ENCODE measurements at regions not wholly inside any gene's neighbourhood (a gene's known extent, or its start where the extent isn't known, plus 50 kb on each side); places are given as distances from the start of the nearest gene placed in this dataset.

DNA sequence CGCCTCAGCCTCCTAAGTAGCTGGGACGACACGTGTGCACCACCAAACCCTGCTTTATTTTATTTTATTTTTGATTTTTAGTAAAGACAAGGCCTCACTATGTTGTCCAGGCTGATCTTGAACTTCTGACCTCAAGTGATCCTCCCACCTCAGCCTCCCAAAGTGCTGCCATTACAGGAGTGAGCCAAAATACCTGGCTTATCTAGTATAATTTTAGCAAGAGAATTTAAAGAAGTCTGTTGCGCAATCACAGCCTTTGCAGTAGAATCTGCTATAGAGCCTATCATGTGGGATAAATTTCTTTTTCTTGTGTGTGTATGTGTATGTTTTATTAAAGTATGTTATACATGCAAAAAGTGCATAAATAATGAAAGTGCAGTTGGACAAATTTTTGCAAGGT, 92.1 kb upstream of the ANKEF1 start:
- in situ Hi-C loops (cut with MboI; ENCODE audit: low sequenced_read_pairs, unreplicated experiment) = no loop called here
- TF ChIP-seq, protein P1, sequence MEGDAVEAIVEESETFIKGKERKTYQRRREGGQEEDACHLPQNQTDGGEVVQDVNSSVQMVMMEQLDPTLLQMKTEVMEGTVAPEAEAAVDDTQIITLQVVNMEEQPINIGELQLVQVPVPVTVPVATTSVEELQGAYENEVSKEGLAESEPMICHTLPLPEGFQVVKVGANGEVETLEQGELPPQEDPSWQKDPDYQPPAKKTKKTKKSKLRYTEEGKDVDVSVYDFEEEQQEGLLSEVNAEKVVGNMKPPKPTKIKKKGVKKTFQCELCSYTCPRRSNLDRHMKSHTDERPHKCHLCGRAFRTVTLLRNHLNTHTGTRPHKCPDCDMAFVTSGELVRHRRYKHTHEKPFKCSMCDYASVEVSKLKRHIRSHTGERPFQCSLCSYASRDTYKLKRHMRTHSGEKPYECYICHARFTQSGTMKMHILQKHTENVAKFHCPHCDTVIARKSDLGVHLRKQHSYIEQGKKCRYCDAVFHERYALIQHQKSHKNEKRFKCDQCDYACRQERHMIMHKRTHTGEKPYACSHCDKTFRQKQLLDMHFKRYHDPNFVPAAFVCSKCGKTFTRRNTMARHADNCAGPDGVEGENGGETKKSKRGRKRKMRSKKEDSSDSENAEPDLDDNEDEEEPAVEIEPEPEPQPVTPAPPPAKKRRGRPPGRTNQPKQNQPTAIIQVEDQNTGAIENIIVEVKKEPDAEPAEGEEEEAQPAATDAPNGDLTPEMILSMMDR (IDR thresholded peaks at IDR 0.05; ENCODE audit: borderline replicate concordance, control extremely low read depth, extremely low read depth, insufficient read depth, missing control alignments) = no peak
- no peak for DNase-seq (ENCODE audit: low spot score)

DNA sequence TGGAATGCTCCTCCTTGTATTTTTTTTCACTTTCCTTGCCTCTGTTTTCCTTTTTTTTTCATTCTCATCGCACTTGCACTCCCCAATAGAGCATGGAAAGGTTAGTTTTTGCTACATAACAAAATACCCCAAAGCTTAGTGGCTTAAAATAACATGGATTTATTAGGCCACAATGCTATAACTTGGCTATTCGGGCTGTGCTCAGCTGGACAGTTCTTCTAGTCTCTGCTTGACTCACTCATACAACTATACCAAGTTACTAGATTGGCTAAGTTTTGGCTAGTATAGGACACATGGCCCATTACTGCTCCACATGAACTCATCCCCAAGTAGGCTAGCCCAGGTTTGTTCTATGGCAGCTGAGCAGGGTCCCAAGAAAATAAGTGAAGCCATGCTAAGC, 94.5 kb upstream of the ANKEF1 start:
- TF ChIP-seq, protein P1 (IDR thresholded peaks at IDR 0.05; ENCODE audit: borderline replicate concordance, control extremely low read depth, extremely low read depth, insufficient read depth, missing control alignments) = no peak
- in situ Hi-C loops (cut with MboI; ENCODE audit: low sequenced_read_pairs, unreplicated experiment) = no loop called here
- no peak for DNase-seq (ENCODE audit: low spot score)

DNA sequence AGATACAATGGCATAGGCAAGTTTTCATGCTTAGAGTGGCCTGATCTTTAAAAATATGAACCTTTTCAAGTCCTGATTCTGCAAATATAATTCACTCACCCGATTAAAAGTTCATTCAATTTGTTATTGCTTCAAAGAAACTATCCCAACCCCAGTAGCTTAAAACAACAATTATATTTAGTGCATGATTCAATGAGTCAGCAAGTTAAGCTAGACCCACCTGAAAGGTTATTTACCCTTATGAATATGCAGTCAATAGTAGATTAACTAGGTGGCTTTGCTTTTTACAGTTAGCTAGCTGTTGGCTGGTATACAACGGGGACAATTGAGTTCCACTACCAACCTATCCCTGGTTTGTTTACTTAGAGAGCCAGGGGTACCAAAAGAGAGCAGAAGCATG, 95.6 kb upstream of the ANKEF1 start:
- in situ Hi-C loops (cut with MboI; ENCODE audit: low sequenced_read_pairs, unreplicated experiment) = no loop called here
- TF ChIP-seq, protein P1 (IDR thresholded peaks at IDR 0.05; ENCODE audit: borderline replicate concordance, control extremely low read depth, extremely low read depth, insufficient read depth, missing control alignments) = no peak
- no peak for DNase-seq (ENCODE audit: low spot score)

DNA sequence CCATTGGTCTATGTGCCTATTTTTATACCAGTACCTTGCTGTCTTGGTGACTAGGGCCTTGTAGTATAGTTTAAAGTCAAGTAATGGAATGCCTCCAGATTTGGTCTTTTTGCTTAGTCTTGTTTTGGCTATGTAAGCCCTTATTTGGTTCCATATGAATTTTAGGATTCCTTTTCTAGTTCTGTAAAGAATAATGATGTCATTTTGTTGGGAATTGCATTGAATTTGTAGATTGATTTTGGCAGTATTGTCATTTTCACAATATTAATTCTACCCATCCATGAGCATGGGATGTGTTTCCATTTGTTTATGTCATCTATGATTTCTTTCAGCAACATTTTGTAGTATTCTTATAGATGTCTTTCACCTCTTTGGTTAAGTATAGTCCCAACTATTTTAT, 96.4 kb upstream of the PAK5 start:
- no peak for DNase-seq (ENCODE audit: low spot score)
- TF ChIP-seq, protein P1 (IDR thresholded peaks at IDR 0.05; ENCODE audit: borderline replicate concordance, control extremely low read depth, extremely low read depth, insufficient read depth, missing control alignments) = no peak
- in situ Hi-C loops (cut with MboI; ENCODE audit: low sequenced_read_pairs, unreplicated experiment) = no loop called here

DNA sequence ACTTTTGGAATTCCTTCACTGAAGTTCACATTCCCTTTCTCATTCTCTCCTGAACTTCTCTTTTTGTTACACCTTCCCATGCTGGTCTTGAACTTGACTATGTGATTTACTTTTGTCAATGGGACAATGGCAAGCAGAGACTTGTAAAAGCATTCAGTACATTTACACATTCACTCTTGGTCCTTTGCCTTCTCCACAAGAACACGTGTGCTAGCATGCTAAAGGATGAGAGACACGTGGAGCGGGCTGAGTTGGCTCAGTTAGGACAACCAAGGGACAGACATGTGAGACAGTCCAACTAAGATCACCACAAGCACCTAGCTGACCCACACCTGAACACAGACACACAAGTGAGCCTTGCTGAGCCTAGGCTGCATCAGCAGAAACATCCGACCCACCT, 91.3 kb upstream of the PAK5 start:
- TF ChIP-seq, protein P1 (IDR thresholded peaks at IDR 0.05; ENCODE audit: borderline replicate concordance, control extremely low read depth, extremely low read depth, insufficient read depth, missing control alignments) = no peak
- in situ Hi-C loops (cut with MboI; ENCODE audit: low sequenced_read_pairs, unreplicated experiment) = no loop called here
- no peak for DNase-seq (ENCODE audit: low spot score)

DNA sequence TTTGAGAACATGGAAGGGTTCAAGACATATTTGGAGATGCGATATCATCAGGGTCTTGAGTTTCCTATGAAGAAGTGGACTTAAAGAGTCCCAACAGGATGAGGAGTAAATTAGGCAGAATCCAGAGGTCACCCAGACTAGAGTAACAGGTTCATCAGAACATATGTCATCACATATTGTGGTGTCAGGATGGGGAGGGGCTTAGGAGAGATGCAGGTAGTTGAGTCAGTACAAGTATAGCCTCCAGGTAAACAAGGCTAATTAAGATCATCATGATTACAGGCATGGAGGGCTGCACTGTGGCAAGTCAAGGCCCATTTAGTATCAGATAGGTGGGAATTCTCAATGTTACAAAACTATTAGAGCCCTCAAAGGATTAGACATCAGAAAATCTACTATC, 90.1 kb upstream of the PAK5 start:
- TF ChIP-seq, protein P1 (IDR thresholded peaks at IDR 0.05; ENCODE audit: borderline replicate concordance, control extremely low read depth, extremely low read depth, insufficient read depth, missing control alignments) = no peak
- in situ Hi-C loops (cut with MboI; ENCODE audit: low sequenced_read_pairs, unreplicated experiment) = no loop called here
- no peak for DNase-seq (ENCODE audit: low spot score)

DNA sequence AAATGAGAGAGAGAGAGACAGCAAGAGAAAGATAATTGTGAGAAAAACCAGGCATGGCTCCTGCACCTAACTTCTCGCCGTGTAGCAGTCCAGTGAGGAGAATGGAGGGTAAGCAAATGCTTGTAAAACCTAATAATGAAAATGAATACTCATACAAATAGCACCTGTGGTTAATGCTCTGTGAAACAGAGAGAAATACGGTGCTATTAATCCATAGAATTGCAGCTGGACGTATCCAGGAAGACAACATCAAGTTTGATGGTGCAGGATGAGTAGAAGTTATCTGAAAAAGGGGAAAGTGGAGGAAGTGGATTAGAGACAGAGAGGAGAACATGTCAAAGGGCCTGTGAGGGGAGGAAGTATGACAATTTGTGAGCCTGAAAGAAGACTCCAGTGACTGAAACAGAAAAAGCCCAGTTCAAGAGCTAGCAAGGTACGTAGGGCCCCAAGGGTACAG, 89.4 kb upstream of the PAK5 start:
- TF ChIP-seq, protein P1 (IDR thresholded peaks at IDR 0.05; ENCODE audit: borderline replicate concordance, control extremely low read depth, extremely low read depth, insufficient read depth, missing control alignments) = no peak
- no peak for DNase-seq (ENCODE audit: low spot score)
- in situ Hi-C loops (cut with MboI; ENCODE audit: low sequenced_read_pairs, unreplicated experiment) = no loop called here

All from GM13976 (cell line).